ENCODE measurements at regions not wholly inside any gene's neighbourhood (a gene's known extent, or its start where the extent isn't known, plus 50 kb on each side); places are given as distances from the start of the nearest gene placed in this dataset.

DNA sequence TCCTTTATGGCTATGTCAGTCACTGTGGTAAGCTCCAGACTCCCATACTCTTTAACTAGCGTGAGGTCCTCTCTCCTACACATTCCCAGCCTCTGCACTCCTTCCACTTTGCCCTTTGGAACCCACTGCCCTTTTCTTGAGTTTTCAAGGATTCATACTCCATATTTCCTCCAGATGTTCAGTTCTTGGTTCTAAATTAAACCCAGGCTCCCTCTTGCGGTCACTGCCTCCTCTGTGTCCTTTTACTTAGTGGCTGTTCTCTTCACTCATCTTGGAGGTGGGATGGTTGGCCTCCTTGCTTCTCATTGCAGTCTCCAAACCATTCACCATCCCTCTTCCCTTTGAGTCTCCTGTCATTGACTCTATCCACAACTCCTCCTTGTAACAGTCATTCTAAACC, 208.1 kb downstream of the TGFB2 start:
- ChIA-PET POLR2A (ENCODE audit: low non-redundant PET) (no interaction called here), CTCF (no interaction called here)
- TF ChIP-seq, protein P1, sequence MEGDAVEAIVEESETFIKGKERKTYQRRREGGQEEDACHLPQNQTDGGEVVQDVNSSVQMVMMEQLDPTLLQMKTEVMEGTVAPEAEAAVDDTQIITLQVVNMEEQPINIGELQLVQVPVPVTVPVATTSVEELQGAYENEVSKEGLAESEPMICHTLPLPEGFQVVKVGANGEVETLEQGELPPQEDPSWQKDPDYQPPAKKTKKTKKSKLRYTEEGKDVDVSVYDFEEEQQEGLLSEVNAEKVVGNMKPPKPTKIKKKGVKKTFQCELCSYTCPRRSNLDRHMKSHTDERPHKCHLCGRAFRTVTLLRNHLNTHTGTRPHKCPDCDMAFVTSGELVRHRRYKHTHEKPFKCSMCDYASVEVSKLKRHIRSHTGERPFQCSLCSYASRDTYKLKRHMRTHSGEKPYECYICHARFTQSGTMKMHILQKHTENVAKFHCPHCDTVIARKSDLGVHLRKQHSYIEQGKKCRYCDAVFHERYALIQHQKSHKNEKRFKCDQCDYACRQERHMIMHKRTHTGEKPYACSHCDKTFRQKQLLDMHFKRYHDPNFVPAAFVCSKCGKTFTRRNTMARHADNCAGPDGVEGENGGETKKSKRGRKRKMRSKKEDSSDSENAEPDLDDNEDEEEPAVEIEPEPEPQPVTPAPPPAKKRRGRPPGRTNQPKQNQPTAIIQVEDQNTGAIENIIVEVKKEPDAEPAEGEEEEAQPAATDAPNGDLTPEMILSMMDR (conservative IDR thresholded peaks at IDR 0.05; ENCODE audit: low read depth) = no peak
- no peak overlapping the region for H3K27ac ChIP-seq
- DNase-seq (ENCODE audit: low spot score) = no peak

DNA sequence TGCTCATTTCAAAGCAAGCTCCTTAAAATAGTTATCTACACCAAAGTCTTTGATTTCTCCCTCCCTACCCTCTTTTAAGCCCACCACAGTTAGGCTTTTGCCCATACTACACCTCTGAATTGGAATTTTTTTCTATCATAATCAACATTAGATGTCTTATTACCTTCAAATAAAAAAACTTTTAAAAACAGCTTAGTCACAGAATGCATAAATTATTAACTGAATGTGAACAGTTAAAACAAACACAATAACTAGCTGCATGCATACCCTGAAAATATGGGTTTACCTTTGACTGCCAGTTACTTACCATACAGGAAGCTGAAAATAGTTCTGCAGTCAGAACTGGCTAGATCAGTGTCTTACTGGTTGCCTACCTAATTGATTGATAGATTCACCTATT, 210.9 kb downstream of the TGFB2 start:
- TF ChIP-seq, protein P1 (conservative IDR thresholded peaks at IDR 0.05; ENCODE audit: low read depth) = no peak
- ChIA-PET POLR2A (ENCODE audit: low non-redundant PET) (no interaction called here), CTCF (no interaction called here)
- no peak for DNase-seq (ENCODE audit: low spot score)
- H3K27ac ChIP-seq = no peak overlapping the region

DNA sequence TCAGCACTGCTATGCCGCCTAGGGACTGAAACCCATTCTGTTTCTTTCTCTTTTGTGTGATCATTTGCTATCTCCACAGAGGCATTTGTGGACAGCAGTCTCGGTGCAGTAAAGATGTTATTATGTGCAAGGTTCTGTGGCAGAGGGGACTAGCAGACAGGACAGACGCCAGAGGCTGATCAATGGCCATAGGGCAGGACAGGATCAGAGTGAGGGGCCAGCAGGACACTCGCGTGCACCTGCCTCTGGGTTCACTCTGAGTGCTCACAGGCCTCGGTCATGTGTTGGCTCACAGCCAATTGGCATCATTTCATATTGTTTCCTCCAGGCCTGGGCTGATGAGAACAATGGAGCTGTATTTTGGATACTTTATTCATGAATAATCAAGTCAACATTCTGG, 212.6 kb downstream of the TGFB2 start:
- DNase-seq (ENCODE audit: low spot score) = no peak
- ChIA-PET POLR2A (ENCODE audit: low non-redundant PET) (no interaction called here), CTCF (no interaction called here)
- TF ChIP-seq, protein P1 (conservative IDR thresholded peaks at IDR 0.05; ENCODE audit: low read depth) = no peak
- no peak overlapping the region for H3K27ac ChIP-seq

DNA sequence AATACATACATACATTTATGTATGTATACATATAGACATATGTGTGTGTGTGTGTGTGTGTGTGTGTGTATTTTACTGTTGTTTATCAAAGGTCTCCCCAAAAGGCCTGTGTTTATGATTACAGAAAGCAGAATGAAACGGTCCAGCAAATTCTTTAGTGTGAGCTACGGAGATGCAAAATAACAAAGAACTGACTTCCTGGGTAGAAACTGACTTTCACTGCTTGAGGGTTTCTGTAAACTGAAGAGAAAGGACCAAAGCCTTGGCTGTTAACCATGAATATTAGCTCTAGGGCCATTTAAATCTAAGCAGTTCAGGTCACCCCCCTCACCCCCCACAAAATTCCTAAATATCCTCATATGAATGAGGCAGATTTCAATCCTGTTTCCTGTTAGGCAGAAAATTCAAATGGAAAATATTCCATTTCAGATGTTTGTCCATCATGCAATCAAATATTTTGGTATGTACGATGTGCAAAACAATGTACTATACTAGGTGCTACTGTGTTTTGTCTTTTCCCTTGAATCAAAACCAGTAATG, 213.2 kb downstream of the TGFB2 start:
- no peak overlapping the region for H3K27ac ChIP-seq
- TF ChIP-seq, protein P1 (conservative IDR thresholded peaks at IDR 0.05; ENCODE audit: low read depth) = no peak
- CTCF ChIA-PET = no interaction called here
- DNase-seq (ENCODE audit: low spot score) = no peak
- POLR2A ChIA-PET (ENCODE audit: low non-redundant PET) = no interaction called here

DNA sequence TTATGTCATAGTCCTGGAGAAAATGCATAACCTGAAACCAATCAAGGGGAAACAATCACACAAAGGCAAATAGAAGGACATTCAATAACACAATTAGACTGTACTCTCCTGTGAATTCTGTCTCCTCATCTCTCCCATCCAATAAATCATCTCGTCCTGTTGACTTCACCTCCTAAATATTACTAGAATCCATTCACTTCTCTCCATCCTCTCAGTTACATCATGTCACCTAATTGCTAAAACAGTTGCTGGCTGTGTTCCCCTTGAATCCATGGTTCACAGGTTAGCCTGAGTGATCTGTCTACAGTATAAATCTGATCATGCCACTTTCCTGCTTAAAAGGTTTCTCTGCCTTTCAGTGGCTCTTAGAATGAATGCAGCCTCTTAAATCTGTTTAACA, 220.2 kb downstream of the TGFB2 start:
- H3K27ac ChIP-seq = no peak overlapping the region
- ChIA-PET CTCF (no interaction called here), POLR2A (ENCODE audit: low non-redundant PET) (no interaction called here)
- DNase-seq (ENCODE audit: low spot score) = no peak
- TF ChIP-seq, protein P1 (conservative IDR thresholded peaks at IDR 0.05; ENCODE audit: low read depth) = no peak

DNA sequence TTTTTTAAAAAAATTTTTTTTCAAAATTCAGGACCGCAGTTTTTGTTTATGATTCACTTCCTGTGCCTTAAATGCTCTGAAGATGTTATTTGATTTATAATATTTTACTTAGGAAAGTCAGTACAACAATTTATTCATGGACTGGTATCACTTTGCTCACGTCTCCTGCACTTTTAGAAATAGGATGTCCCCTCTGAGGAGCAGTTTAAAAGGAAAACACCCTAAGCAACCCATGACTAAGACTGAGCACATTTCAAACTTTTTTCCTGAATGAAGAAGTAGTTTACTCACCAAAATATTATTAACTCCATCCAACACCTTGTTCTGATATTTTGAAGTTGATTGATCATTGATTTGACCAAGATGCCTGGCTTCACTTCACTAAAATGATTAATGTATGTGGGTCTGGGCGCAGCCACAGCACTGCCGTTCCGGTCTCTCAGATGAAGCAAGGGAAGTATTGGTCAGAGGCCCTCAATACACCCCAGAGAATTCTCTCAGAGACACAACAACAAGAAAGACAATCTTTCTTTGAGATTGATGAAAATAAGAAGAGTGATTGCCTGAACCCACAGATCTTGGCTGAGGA, 223.9 kb downstream of the TGFB2 start:
- TF ChIP-seq, protein P1 (conservative IDR thresholded peaks at IDR 0.05; ENCODE audit: low read depth) = no peak
- no peak for DNase-seq (ENCODE audit: low spot score)
- ChIA-PET POLR2A (ENCODE audit: low non-redundant PET) (no interaction called here), CTCF (no interaction called here)
- no peak overlapping the region for H3K27ac ChIP-seq
